Sciatic nerve (tissue), 2 donors: ENCODE measurements at regions not wholly inside any gene's neighbourhood (a gene's known extent, or its start where the extent isn't known, plus 50 kb on each side); places are given as distances from the start of the nearest gene placed in this dataset.
"Not testable (repeated sequence)": the region's sequence is repeated elsewhere in the genome, so short reads cannot be mapped to it uniquely, and the experiment has no call there.

Source experiments
- ATAC-seq: fragments of 200-7000 bp; cut with Tn5 transposase; one replicate; pipeline ENCODE4 v1.9.1; 2020; ENCODE audit warnings: mild to moderate bottlenecking, moderate library complexity
- DNase-seq: peaks from one replicate; pipeline ENCODE4 v3.0.0-alpha.2; 2020; ENCODE audit warnings: low spot score
- intact Hi-C: fragments of 100-400 bp; cut with DNase I; formaldehyde crosslinking; loops from one replicate; pipeline ENCODE4 v1.14.2; 2022
- donor health status: DM: no; HTN: no; CAD: no.
- donor health status: DM: no; HTN: no; CAD: no.

DNA sequence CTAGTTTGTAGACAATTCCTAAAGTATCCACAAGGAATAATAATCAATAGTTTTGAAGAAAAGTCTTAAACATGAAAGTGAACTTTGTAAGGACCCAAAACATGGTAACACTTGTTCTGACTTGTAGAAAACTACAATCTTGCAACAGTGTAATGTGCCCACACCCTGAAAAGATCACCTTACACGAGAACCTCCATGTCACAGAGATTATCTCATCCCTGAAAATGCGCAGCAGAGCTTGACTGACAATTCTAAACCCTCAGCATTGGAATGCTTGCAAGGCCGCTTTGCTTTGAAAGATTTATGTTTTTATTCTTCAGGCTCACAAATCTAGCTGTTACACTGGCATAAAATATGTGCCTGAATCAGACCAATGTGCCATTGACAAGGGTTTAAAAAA is 346.6 kb downstream of the KLF13 start:
- intact Hi-C loops, ATAC-seq, DNase-seq: not testable (repeated sequence)

DNA sequence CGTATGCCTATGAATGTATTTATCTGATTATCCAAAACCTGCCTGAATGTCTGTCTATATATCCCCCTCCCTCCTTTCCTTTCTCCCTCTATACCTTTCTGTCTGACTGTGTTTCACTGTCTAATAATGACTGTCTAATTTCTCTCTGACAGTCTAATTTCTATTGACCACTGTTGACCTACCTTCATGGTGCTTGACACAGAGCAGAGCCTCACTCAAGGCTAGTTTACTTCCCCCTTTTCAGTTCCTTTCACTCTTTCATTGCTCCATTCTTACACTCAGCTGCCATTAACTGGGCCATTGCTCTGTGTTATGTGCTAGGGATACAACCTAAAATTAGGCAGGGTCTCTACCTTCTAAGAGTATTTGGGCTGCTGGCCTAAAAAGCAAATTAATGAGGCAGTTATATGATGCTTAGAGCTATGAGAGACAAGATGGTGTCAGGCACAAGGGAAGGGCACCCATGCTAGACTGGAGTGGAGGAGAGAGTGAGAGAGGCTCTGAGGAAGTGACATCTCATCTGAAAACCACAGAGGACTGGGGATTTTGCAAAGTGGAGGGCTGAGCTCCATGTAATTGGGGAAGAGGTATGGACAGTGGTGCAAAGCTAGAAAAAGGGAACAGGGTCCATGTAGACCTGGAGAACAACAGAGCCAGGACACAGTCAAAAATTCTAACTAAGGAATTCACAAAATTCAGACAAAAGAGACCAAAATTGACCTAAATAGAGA is 348.6 kb upstream of the CHRNA7 start:
- intact Hi-C loops, ATAC-seq, DNase-seq: not testable (repeated sequence)

DNA sequence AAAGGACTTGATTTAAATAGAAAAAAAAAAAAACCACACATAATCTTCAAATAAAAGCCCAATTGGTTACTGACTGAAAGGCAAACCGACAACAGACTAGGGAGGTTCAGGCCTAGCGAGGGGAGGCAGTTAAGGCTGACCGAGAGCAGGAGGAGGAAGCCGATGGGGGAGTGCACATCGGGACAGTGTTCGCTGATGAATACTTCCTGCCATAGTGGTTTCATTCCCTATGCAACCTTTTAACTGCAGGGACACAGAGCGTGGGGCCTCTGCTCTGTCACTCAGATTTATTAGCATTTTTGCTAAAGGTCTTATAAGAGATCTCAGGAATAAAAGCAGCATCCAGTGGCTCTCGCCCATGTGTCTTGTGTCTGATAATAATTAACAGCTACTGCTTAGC is 343.2 kb upstream of the CHRNA7 start:
- DNase-seq, intact Hi-C loops, ATAC-seq: not testable (repeated sequence)

DNA sequence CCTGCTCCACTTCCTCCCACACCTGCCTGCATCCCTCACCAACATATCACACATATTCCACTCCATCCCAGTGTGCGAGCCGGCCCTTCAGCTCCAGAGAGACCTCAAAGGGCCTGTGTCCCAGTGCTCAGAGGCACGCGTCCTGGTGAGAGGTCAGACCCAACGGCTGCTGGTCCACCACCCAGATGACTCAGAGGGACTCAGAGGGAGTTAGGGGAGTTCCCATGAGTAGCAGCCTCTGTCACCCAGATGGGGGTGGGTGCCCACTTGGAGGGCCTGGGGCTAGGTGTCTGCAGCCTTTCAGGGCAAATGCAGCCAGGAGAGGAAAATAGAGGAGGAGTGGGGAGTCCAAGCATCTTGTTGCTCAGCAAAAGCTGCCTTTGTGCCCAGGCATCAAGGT is 333.8 kb upstream of the CHRNA7 start:
- DNase-seq, intact Hi-C loops, ATAC-seq: not testable (repeated sequence)

DNA sequence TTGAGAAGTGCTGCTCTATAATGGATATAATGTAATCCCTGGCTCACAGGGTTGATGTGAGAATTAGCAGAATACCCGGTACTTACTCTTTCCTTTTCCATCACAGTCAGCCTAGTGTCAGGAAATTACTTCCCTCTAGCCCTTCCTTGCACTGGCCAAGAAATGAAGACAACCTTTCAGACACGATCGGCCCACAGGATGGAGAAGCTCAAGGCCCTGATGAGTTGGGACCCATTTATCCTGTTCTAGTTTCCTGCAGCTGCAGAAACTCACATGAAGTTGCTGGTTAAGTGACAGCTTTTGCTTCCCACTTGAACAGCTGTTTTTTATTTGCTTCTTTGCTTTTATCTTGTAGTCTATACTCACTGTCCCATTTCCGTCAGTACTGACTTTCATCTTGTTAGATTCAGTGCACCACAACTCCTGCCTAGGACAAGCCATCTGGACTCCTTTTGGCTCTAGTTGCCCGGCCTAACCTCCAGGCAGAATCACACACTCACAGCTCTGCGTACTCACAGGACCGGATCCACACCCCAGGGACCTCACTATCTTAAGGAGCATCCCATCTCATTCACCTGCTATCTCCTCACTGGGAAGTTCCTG is 325.1 kb upstream of the CHRNA7 start:
- ATAC-seq, DNase-seq, intact Hi-C loops: not testable (repeated sequence)

DNA sequence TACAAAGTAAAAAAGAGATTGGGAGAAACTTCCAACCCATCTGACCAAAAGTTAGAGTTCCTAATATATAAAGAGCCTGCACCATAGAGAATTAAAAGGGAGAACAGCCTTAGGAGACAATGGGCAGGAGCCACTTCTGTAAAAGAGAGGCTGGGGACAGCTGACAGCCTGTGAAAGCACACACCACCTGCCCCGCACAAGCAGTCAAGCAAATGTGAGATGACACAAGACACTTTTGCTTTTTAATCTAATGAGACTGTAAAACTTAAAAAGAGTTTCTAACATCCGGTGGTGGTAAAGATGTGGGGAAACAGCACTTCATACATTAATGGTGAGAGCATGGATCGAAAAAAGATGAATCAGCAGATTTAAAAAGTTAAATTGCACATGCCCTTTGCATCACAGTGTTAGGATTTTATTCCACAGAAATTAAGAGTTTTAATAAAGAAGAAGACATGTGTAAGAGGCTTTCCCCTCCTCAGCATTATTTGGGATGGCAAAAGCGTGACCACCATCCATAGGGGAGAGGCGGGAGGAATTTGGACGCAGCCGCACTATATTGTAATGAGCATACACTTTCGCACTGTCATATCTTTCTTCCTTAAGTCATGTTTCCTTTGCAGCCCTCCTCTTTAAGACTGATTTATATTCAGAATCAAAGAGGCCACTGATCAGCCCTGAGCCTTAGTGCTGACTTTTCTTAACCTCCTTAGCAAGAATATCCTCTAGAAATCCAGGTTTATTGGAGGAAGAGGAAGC is 322.2 kb upstream of the CHRNA7 start:
- ATAC-seq, intact Hi-C loops, DNase-seq: not testable (repeated sequence)

DNA sequence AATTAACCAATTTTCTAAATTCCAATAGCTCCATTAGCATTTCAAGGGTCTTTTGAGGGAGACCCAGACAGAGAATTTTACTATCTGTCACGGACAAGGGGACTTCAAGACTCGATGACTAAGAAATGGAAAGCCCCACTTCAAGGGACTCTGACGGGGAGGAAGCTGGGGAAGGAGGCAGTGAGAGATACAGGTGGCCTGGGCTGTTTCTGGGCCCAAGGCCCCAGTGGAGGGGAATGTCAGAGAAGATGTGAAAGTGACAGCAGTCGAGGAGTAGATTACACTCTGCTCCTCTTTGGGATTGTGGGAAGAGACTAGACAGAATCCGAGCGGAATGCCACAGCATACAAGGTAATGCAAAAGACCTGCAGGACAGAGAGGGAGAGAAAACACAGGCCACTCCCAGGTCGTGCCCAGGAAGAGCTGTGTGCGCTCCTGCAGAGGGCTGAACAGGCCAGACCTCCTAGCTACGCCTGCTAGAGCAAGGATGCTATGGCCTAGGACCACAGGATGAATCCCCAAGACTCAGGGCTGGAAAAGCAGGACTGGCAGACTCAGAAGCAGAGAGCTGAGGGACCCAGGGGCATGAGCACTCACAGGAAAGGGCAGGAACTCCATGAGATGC is 321.5 kb upstream of the CHRNA7 start:
- intact Hi-C loops, DNase-seq, ATAC-seq: not testable (repeated sequence)

DNA sequence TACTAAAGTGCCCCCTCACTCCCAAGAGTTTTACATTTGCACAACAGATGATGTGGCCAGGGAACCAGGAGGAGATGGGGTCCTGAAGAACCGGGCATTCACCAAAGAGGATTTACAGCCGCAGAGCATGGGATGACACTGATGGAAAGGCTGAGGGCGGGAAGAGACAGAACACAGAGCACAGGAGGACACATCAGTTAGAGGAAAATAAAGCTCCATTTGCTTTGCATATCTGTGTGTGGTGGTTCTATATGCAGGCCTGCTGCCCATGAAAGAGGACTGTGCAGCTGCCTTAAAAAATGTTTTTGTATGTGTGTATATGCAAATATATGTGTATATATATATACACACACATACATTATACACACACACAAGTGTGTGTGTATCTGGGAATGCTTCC is 320.8 kb upstream of the CHRNA7 start:
- intact Hi-C loops, ATAC-seq, DNase-seq: not testable (repeated sequence)

DNA sequence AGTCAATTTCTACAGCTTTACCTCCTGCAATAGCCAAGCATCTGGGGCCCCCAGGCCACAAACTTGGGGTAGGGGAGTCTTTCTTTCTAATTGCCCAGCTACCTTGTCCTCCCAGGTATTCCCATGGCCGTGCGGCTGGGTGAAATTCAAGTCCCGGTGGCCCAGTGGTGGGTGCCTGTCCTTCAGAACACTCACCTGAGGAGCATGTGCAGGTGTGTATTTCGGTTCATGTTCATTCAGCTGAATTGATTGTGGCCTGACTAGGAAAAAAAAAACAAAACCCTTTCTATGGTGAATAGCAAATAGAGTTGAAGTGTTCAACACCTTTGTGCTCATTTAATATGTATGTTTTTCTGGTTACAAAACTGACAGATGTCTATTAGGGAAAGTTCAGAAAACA is 319.5 kb upstream of the CHRNA7 start:
- DNase-seq, intact Hi-C loops, ATAC-seq: not testable (repeated sequence)

DNA sequence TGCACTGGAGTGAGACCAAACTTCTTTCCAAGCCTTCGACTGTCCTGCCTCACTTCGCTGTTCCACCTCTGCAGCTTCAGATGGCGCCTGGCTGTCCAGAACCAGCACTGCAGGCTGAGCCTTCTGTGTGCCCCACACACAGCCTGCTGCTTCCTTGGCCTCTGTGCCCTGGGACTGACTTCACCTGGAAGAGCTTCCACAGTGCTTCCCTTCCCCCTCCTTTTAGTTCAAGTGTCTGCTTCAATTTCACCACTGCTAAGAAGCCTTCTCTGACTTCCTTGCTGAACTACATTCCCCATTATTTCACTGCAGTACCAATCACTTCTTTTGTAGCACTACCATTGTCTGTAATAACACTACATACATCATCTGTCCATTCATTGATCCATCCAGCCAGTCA is 315.1 kb upstream of the CHRNA7 start:
- intact Hi-C loops, ATAC-seq: not testable (repeated sequence)

DNA sequence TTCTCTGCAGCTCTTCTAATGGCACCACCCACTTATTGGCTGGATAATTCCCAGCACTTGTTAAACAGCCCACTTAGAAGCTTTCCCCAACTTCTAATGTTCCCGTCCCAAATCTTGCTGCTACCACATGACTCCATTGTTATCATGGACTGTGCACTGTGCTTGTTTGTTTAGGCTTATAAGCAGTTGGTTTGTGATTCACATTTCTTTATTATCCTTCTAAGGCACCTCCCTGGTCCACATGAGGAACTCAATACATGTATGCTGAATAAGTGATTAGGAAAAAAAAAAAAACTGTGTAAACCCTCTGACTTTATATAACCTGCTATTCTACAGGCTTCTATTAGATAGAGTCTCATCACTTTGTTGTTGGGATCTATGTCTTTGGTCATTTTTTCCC is 311.7 kb upstream of the CHRNA7 start:
- DNase-seq, ATAC-seq, intact Hi-C loops: not testable (repeated sequence)

More for the DNA sequence above, 315.1 kb upstream of the CHRNA7 start:
- DNase-seq: not testable (repeated sequence)

DNA sequence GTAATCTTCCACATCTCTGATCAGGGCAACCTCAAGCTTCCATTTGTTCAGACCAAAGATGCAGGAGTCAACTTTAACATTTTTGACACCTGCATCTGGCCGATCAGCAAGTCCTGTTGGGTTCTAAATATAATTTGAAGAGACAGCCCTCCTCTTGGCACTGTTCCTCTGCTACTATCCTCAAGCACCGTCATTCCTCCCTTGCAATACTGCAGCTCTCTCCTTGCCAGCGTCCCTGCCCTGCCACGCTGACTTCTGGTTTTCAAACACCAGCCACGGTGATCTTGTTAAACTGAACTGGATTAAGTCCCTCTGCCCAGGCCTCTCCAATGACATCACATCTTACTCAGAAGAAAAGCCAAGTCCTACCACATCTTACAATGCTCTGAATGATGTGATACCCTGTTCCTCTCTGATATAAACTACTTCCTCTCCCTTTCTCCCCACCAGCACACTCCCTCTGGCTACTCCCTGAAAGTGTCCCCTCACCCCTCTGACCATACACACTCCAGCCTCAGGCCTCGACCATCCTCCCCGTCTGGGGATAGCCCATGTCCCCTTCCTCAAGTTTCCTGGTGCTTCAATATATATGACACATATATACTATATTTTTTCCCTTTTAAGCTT is 310.8 kb upstream of the CHRNA7 start:
- intact Hi-C loops, ATAC-seq, DNase-seq: not testable (repeated sequence)

DNA sequence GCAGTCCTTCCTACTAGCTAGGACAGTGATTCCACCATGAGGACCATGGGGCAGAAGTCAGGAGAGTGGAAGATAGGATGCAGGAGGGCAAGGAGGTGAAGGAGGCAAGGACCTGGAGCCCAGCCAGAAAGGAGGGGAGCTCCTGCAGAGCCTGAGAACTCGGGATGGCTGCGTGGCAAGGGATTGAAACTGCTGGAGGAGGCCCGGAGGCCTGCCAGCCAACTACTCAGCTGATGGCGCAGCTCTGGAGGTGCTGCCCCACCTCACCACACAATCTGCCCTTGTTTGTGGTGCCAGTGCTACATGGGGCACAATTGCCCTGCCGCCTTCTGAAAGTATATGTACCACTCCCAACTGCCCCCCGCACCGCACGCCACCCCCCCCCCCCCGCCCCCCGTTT is 307.3 kb upstream of the CHRNA7 start:
- DNase-seq, intact Hi-C loops, ATAC-seq: not testable (repeated sequence)

DNA sequence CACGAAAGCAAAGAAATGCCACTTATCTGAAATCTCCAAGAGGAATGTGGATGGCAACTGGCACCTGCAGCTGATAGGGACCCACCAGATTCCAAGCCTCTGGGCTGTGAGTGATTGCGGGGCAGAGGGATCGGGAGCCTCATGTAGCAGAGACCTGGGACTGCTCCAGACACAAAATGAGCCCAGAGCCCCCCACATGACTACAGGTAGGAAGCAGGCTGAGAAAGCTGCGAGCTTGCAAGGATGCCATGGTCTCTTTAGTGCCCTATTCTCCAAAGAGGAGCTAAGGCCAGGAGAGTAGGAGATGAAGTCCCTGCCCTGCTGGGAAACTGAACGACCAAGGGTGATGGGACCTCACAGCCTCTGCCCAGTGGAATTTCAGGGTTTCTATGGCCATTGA is 305.4 kb upstream of the CHRNA7 start:
- DNase-seq, intact Hi-C loops, ATAC-seq: not testable (repeated sequence)

DNA sequence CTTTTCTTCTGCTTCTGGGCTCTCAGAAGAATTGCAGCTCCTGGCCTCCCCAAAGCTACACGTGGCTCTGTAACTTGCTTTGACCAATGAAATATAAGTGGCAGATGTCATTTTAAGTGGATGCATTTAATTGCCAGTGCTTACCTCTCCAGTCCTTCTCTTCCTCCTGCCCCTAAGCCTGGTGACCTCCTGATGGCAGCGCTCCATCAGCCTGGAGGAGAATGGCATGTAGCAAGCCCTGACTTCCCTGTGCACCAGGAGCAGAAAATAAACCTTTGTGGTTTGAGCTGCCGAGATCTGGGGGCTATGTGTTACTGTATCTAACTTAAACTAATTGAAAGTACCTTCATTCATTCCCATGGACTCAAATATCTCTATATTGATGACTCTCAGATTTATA is 304.7 kb upstream of the CHRNA7 start:
- ATAC-seq, DNase-seq, intact Hi-C loops: not testable (repeated sequence)

DNA sequence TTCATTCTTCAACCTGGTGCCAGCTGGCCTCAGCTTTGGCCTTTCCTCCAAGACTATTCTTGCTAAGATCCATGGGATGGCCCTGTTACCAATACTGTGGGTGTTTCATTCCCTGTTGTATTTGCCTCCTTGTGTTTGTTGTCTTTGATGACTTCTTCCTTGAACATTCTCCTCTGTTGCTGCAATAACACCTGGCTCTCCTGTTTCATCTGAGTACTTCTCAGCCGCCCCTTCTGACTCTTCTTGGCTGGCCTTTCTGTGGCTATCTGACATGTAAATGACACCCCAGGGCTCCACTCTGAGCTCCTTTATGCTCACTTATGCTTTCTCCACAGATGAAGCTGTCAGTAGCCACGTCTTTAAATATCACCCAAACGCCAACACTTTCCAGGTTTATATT is 302.7 kb upstream of the CHRNA7 start:
- intact Hi-C loops: no loop called here
- ATAC-seq: no peak

DNA sequence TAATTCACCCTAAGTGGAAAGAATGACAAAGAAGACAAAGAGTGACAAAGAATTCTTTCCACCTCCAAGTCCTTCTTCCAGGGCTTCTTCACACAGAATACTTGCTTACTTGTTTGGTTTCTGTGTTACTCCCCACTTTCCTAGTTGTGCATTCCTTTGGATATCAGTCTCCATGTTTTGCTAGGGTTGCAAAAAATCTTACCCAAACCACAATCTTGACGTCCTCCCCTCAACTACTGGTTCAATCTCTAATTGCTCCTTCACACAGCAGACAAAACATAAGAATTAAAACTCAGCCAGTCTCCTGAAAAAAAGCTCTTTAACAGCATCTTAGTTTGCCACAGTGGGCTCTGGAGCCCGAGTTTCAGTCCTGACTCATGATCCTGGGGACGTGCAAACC is 297.6 kb upstream of the CHRNA7 start:
- ATAC-seq: no peak
- intact Hi-C loops: no loop called here
- no peak for DNase-seq

More for the DNA sequence above, 302.7 kb upstream of the CHRNA7 start:
- DNase-seq: no peak

DNA sequence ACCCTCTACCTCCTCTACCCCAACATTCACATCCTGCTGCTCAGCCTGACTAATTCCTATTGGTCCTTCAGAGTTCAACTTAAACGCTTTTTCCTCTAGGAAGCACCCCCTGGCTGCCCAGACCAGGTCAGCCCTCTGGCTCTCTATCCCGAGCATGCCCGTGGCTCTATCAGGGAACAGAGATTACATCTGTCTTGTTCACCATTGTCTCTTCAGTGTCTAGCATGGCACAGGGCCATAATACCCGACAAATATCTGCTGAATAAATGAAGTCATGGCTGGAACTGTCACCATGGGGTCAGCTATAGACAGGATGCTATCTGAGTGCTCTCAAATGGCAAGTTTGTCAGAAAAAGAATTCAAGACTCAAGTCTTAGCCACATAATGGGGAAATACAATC is 296.9 kb upstream of the CHRNA7 start:
- DNase-seq: no peak
- intact Hi-C loops: no loop called here
- ATAC-seq: no peak

DNA sequence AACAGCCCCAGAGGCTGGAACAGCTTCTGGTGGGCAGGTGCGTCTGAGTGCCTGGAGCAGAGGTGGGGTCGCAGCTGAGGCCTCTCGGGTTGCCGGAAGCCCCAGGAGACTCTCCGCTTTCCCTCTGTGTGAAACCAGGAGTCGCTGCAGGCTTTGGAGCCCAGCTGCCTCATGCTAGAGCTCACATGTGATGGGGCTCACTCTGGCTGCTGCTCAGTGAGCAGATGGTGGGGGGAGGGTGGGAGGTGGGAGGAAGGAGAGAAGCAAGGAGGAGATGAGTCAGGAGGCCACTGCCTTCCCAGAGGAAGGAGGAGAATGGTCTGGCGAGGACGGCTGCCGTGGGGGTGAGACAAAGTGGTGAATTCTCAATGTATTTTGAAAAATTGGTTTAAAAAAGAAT is 290.1 kb upstream of the CHRNA7 start:
- intact Hi-C loops: no loop called here
- ATAC-seq: no peak
- no peak for DNase-seq
